Nephron progenitor cell (in vitro differentiated cells): ENCODE measurements at regions not wholly inside any gene's neighbourhood (a gene's known extent, or its start where the extent isn't known, plus 50 kb on each side); places are given as distances from the start of the nearest gene placed in this dataset.

Source experiments
- DNase-seq: peaks from one replicate; pipeline ENCODE4 v3.0.0; 2021
- H3K27ac Mint-ChIP-seq: 2 replicates; pipeline ENCODE4 v1.8.0; 2021; ENCODE audit warnings: mild to moderate bottlenecking, moderate library complexity, mixed read lengths
- H3K27me3 Mint-ChIP-seq: 2 replicates; pipeline ENCODE4 v1.8.0; 2021; ENCODE audit warnings: mild to moderate bottlenecking, low read depth, mixed read lengths; ENCODE audit not compliant: poor library complexity
- H3K36me3 Mint-ChIP-seq: 2 replicates; pipeline ENCODE4 v1.8.0; 2021; ENCODE audit warnings: low read depth, mixed read lengths
- H3K4me1 Mint-ChIP-seq: 2 replicates; pipeline ENCODE4 v1.8.0; 2021; ENCODE audit warnings: mixed read lengths
- H3K4me3 Mint-ChIP-seq: 2 replicates; pipeline ENCODE4 v1.8.0; 2021; ENCODE audit warnings: mild to moderate bottlenecking, moderate library complexity, mixed read lengths
- H3K9me3 Mint-ChIP-seq: 2 replicates; pipeline ENCODE4 v1.8.0; 2021; ENCODE audit warnings: mild to moderate bottlenecking, moderate library complexity, mixed read lengths
- TF ChIP-seq, protein P1 (sequence below): fragments of 200-600 bp; sonication (generic); IDR thresholded peaks from 2 replicates; pipeline ENCODE4 v1.5.0; 2021; ENCODE audit warnings: antibody characterized with exemption

GRCh38 chr3:73295876-73296635, 234.6 kb downstream of the EBLN2 start:
- Mint-ChIP-seq H3K36me3 (no peaks in the 10 kb centered on the region), H3K4me3 (no peak overlapping the region), H3K9me3 (no peaks in the 10 kb centered on the region), H3K27me3 (peaks cover 4% of the 10 kb centered on the region), H3K27ac (peak overlapping the region; percentile 95), H3K4me1 (peaks cover 73% of the 10 kb centered on the region)
- TF ChIP-seq, protein P1, sequence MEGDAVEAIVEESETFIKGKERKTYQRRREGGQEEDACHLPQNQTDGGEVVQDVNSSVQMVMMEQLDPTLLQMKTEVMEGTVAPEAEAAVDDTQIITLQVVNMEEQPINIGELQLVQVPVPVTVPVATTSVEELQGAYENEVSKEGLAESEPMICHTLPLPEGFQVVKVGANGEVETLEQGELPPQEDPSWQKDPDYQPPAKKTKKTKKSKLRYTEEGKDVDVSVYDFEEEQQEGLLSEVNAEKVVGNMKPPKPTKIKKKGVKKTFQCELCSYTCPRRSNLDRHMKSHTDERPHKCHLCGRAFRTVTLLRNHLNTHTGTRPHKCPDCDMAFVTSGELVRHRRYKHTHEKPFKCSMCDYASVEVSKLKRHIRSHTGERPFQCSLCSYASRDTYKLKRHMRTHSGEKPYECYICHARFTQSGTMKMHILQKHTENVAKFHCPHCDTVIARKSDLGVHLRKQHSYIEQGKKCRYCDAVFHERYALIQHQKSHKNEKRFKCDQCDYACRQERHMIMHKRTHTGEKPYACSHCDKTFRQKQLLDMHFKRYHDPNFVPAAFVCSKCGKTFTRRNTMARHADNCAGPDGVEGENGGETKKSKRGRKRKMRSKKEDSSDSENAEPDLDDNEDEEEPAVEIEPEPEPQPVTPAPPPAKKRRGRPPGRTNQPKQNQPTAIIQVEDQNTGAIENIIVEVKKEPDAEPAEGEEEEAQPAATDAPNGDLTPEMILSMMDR, result no peak
- no peak for DNase-seq

DNA sequence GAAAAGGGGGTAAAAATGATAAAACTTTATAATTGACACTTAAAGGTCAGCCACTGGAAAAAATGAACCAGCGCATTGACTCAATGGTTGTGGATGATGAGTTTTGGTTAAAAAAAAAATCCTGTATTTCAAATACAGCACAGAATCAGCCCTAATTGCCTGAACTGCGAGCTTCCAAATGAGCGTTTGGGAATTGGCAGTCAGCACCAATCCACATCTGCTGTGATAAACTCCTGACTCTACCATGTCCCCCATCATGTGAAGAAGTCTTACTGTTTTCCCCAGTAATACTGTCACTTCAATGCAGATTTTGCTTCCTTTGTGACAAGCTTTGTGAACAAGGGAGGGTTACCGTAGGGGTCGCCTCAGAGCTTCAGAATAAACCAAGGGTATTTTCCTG, 235.4 kb downstream of the EBLN2 start:
- H3K9me3 Mint-ChIP-seq, result no peaks in the 10 kb centered on the region
- DNase-seq, result no peak
- peaks cover 12% of the 10 kb centered on the region for H3K27me3 Mint-ChIP-seq
- H3K27ac Mint-ChIP-seq, result no peak overlapping the region
- TF ChIP-seq, protein P1, result no peak
- peaks cover 65% of the 10 kb centered on the region for H3K4me1 Mint-ChIP-seq
- H3K36me3 Mint-ChIP-seq, result no peaks in the 10 kb centered on the region
- no peak overlapping the region for H3K4me3 Mint-ChIP-seq

- Mint-ChIP-seq H3K27ac (no peak overlapping the region), H3K27me3 (peaks cover 14% of the 10 kb centered on the region), H3K36me3 (no peaks in the 10 kb centered on the region), H3K4me1 (peaks cover 55% of the 10 kb centered on the region), H3K9me3 (no peaks in the 10 kb centered on the region), H3K4me3 (peak overlapping the region; percentile 29)
- TF ChIP-seq, protein P1, result no peak
- peak; percentile 19 for DNase-seq
Observed at GRCh38 chr3:73298243-73299183, 237.1 kb downstream of the EBLN2 start.

DNA sequence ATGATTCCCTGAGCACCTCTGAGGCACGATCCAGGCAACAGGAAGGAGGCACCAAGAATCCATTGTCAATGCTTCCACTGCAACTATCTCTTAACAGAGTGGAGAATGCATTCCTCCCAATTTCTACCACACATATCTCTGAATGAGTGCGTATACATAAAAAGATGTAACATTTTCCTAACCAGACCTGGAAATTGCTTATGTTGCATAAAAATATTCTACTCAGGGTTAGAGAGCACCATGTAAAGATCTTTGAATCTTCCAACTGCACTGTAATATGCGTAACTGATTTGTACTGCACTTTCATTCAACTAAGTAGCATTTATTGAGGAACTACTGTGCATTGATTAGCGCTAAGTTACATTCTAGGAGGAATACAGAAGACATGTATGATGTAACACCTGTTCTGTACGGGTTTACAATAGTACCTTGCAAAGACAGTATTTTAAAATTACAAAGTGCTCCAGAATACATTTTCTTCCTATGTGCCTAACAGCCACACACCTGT, 237.8 kb downstream of the EBLN2 start:
- Mint-ChIP-seq H3K36me3 (no peaks in the 10 kb centered on the region), H3K27me3 (peaks cover 12% of the 10 kb centered on the region), H3K4me1 (peaks cover 54% of the 10 kb centered on the region), H3K4me3 (no peak overlapping the region), H3K27ac (no peak overlapping the region), H3K9me3 (no peaks in the 10 kb centered on the region)
- no peak for DNase-seq
- TF ChIP-seq, protein P1, result no peak

DNA sequence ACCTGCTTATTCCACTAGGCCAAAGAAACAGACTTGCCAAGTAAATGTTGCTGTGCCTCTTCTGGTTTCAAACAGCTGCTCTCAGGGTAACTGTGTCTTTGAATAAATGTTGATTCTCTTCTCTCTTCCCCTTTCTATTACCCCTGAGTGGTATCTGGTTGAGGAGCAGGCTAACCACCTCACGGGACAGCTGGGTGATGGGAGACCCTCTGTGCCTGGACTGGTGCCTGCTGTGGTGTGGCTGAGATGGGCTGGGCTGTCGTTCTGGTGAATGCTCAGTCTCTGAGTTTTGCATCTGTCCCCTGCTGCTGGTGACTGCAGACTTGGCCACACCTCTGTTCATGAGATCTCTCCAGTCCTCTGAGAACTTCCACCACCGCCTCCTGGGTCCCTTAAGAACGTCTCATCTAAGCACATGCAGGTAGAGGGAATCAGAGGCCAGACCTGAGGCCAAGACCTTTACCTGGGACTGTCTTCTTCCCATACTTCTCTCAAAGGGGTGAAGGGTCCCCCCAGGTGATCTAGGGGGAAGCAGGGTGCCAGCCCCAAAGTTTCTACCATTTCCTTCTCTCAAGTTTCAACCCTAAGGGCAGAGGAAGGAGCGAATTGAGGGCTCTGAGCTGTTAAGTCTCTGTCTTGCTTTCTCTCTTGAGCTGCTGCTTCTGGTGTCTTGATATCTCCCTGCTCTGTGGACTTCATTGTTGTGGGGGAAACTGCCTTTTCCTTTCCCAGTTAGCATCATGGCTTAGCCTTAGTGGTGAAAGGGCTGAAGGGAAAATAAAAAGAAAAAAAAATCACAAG, 252.9 kb downstream of the EBLN2 start:
- Mint-ChIP-seq H3K27me3 (peaks cover 3% of the 10 kb centered on the region), H3K4me3 (no peak overlapping the region)
- DNase-seq, result no peak

More for the DNA sequence above, 252.9 kb downstream of the EBLN2 start:
- TF ChIP-seq, protein P1, result no peak
- Mint-ChIP-seq H3K9me3 (no peaks in the 10 kb centered on the region), H3K27ac (peak overlapping the region; percentile 87), H3K4me1 (peaks cover 28% of the 10 kb centered on the region), H3K36me3 (peaks cover 5% of the 10 kb centered on the region)
